NCI-H748 treated with DMSO at 0.1 percent for 48 hours (cell line): ENCODE measurements at regions not wholly inside any gene's neighbourhood (a gene's known extent, or its start where the extent isn't known, plus 50 kb on each side); places are given as distances from the start of the nearest gene placed in this dataset.

Source experiments
- DNase-seq: peaks from one replicate; lab custom pipeline; 2025; lab: John Stamatoyannopoulos, UW

DNA sequence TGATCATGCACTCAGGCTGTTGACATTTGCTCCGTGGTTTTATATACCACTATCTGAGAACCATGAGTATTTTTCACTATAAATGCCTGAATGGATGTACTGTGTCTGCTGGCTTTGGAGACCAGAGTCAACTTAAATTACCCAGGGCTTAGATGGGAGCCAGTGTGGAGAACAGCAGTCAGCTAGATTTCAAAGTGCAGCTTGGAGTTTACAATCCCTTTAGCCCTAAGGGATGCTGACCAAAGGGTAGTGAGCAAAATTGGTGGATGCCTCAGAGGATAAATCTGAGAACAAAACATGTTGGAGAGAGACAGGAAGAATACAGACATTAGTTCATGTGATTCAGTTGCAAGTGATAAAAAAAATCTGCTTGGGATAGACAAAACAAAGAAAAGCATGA lies 327.5 kb downstream of the C11orf87 start:
- DNase-seq: no peak

DNA sequence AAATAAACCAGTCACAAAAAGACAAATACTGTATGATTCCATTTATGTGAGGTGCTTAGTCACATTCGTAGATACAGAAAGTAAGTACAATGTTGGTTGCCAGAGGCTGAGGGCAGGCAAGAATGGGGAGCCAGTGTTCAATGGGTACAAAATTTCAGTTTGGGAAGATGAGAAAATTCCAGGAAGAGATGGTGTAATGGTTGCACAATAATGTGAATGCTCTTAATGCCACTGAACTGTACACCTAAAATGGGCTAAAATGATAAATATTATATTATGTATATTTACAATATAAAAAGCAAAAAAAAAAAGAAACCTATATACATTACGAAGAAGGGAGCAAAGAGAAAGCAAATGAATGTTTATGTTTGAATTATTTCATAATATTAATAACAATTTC lies 329.0 kb downstream of the C11orf87 start:
- no peak for DNase-seq

DNA sequence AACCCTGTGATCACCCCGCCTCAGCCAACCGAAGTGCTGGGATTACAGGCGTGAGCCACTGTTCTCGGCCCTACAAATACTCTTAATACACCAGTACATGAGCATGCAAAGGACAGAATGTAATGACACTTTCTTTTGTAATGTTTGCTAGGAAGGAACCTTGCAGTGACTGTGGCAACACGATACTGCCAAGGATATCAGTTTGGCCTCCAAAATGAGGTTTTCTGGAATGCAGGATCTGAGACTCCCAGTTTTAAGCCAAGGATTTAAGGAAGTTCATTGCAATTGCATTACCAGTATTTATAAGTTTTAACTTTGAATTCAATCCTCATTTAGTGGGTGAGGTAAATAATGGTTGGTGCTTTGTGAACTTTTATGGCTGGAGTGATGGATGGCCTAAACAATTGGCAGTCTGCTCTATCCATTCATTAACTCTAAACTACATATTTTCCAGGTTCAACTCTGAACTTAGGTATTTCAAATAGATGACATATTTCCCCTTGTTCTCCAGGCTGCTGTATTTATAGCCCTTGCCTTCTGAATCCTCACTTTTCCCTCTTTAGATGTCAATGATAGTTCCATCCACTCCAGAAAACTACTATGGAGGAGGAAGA lies 330.3 kb downstream of the C11orf87 start:
- no peak for DNase-seq

DNA sequence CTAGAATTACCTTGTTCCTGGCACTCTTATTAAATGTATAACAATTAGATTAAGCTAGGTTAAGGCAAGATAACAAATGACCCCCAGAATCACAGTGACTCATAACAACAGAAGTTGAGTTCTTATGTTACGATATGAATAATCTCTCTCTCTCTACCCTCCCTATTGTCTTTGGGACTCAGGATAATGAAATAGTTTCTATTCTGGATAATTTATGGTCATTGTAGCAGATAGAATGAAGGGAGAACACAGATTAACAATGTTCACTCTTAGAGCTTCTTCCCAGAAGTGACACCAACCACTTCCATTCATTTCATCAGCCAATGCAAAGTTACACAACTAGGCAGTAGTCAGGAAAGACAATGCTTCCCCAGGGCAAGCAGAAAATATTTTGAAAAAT lies 334.5 kb downstream of the C11orf87 start:
- no peak for DNase-seq

DNA sequence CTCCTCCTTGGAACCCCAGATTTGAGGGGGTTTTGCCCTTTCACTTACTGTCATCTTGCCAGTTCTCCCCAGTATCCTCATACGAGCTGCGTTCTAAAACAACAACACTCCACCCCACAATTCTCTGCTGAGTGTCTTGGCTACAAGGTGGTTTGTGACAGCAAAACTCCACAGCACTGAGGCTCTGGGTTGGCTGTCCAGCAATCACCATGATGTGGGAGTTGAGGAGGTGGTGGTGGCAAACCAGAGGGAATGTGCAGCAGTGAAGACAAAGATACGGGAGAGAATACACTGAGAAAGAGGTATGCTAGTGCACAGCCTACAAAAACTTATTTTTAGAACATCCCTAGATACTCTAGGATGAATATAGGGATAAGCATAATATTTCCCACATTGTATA lies 335.0 kb downstream of the C11orf87 start:
- no peak for DNase-seq

DNA sequence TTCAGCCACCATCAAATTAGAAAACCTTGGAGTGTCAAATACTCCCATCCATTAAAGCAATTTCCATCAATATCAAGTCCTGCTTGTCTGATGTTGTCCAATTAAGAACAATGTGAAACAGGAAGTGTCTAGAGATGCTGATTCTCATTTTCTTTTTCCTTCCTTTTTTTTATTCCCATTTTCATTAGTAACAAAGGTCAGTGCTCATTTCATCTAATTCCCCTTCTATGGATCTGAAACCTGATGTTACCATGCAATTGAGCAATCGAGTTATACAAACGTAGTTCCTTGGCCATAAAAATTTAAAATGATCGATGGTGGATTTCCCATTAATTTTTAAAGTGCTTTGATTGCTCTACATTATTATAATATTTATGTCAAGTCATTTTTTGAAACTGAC lies 330.6 kb upstream of the ZC3H12C start:
- DNase-seq: no peak

DNA sequence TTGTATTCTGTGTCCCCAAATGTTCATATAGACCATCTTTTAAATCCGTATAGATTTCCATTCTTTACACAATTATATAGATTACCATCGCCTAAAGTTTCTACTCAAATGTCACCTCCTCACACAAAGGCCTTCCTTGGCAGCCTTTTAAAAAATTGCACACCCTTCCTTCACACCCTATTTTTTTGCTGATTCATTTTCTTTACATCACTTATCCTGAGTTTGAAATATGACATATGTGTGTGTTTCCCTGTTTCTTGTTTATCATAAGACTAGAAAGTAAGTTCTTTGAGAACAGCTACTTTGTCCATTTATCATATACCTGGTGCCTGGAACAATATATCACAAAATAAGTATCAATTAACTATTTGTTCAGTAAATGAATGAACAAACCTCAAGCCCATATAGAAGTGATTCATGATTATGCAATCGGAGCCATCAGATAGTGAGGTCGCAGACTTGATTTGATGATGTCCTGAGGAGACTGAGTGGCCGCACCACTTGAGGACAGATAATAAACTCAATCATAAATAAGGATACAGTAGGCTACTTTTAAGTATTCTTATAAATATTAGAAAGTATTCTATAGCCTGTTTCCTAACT lies 327.4 kb upstream of the ZC3H12C start:
- no peak for DNase-seq

DNA sequence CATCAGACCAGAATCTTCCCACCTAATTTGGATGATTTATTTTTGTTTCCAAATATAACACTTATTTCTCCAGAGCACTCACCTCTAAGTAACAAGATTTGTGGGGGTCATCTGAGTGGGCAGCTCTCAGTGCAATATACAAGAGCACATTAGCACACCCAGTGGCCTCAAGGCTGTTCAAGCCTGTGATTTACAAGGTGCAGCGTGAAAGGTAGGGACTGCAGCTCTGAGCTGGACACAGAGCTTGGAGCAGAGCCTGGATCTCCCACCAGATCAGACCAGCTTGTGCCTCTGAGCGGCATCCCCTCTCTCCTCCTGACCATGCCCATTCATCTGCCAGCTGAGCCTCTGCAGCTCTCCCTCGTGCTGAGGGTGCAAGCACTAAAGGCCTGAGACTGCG lies 323.3 kb upstream of the ZC3H12C start:
- no peak for DNase-seq

DNA sequence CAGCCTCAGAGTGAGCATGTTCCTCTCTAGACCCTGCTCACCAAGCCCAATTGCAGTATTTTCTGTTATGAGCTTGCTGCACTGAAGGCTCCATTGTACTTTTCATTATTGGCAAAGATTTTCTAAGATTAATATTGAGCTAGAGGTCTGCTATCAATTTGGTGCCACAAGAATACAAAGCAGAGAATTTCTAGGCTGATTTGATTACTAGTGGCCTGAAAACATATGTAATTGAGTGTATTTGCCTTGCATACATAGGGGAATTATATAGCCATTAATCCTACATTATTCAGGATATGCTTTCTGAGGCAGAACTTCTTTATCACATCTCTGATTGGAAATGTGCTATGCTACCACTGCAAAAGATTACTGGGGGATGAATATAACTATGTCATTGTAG lies 322.9 kb upstream of the ZC3H12C start:
- DNase-seq: no peak

DNA sequence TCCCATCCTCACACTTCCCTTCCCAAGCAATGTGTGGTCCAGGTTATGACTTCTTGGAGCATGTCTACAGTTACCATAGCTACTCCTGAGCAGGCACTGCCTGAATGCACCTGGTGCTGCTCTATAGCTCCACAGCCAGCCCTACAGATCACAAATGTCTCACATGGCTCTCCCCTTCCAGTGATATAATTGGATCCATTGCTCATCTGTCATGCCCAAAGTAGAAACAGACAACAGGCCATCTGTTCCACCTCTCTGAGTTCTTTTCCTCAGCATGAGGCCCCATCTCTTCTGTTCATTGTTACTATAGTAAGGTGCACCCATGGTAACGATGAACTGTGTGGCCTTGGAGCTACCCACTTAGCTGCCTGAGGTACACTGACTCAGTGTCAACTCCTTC lies 320.3 kb upstream of the ZC3H12C start:
- peak; percentile 69 for DNase-seq

DNA sequence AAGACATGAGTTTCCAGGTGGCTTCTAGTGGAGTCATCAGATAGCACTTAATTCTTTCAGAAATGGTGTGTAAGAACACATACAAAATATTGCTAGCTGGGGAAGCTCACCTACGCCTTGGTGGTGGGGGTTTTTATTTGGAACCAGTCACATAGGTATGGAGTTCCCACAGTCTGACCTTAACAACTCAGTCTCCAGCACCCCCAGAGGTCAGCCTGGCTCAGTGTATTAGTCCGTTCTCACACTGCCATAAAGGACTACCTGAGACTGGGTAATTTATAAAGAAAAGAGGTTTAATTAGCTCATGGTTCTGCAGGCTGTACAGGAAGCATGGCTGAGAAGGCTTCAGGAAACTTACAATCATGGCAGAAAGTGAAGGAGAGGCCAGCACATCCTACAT lies 317.5 kb upstream of the ZC3H12C start:
- no peak for DNase-seq

DNA sequence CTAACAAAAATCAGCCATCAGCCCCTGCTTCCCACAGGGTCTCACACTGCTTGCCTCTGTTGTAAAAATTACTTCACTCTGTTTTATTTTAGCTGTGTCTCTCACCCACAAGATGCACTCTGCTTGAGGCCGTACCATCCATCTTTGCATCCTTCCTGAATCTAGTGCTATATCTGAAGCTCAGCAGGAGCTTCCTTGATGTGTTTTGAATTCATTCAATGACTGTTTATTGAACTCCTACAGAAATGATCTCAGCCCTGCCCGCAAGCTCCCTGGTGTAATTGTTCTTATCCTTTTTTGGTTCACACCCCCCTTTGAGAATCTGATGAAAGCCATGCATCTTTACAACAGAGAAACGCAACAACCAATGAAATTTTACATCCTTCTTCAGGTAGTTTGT lies 310.2 kb upstream of the ZC3H12C start:
- DNase-seq: no peak

DNA sequence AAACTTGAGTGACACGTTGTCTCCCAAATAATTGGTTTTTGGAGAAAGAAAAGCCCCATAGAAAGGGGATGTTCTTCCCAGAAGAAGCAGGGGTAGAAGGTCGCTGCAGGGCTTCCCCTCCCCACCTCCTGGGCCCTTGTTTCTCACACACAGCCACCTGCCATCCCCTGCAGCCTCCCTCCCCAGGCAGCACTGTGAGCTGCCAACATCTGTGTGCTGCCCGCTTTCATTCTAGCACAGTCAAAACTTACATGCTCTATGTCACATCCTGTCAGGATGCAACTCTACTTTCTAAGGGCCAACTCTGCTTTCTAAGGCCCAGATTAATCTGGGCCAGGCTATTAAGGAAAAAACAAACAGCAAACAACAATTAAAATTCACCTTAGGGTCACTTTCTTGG lies 309.4 kb upstream of the ZC3H12C start:
- DNase-seq: peak; percentile 49

DNA sequence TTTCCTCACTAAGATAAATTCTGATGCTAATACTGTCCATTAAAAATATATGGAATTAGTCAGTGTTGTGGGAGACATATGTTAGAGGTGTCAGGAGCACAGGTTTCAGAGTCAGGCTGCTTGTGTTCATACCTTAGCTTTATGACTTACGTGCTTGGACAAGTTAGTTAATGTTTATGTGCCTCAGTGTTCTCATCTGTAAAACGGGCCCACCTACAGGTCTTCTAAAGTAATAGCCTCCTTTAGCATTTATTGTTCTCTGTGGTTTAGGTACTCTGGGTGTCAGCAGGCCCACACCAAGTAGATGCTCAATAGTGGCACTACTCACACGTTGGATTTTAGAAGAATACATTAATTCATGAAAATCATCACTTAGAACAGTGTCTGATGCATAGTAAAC lies 308.7 kb upstream of the ZC3H12C start:
- no peak for DNase-seq

DNA sequence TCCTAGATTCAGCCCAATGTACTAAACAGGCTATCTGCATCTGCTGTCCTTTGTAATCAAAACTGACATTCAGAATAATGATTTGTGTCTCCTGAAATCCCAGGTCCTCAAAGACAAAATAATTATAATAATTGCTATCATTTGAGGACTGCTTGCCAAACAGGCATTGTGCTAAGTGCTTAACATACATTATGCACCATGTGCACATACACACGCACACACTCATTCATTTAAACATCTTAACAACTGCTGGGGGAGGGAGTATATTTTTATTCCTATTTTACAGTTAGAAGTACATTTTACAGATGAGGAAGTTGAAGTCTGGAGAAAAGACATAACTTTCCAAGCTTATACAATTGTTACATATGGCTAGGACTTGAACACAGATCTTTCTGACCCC lies 308.0 kb upstream of the ZC3H12C start:
- peak; percentile 71 for DNase-seq

DNA sequence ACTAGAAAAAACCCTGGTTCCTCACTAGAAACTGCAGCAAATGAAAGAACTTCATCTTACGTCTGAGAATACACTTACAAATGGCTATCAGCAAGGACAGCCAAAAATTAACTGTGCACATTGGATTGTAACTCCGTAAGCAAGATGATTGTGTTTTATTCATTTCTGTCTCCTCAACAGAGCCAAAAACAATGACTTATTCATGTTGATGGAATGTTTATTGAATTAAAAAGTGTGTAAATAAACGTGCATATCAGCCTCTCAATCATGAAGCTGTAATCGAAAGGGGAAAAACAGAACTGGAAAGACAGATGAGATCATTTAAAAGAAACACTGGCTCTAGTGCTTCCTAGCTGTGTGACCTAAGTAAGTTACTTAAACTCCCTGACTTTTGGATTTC lies 307.5 kb upstream of the ZC3H12C start:
- no peak for DNase-seq

DNA sequence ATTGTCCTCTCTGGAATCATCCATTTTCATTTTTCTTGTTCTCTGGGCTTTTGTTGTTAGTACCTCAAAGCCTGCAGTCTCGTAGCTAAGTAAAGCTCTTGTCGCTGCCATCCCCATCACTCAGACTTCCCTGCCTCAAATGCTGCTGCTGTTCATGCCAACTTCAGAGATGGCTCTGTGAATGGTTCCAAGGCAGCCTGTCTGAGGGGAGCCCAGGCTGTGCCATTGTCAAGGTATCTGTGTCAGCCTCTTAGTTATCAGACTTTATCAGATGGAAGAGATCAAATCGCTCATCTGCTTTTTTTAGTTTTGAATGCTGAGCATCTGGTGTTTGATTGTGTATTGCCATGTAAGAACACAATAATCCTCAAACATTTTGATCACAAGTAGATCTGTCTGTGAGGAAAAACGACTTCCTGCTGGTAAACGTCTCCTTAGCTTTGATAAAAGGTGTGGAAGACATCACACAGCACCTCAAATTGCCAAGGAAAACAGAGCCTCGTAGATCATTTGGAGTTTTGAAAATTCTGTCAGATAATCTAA lies 304.2 kb upstream of the ZC3H12C start:
- no peak for DNase-seq

DNA sequence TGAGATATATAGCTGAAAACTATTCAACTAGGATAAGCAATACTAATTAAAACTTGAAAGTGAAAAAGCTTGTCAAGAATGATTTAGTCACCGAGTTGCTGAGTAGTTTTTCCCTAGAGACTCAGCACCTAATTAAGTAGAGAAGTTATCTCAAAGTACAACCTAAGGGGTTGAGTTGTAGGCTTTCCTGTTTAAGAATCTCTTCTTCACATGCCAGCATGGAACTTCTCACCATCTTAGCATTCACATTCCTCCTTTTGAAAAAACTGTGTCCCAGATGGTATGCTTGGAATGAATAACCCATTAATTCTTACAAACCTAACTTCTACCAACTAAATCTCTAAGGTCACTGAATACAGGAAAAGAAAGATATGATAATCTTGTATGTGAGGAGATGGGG lies 303.3 kb upstream of the ZC3H12C start:
- DNase-seq: no peak

DNA sequence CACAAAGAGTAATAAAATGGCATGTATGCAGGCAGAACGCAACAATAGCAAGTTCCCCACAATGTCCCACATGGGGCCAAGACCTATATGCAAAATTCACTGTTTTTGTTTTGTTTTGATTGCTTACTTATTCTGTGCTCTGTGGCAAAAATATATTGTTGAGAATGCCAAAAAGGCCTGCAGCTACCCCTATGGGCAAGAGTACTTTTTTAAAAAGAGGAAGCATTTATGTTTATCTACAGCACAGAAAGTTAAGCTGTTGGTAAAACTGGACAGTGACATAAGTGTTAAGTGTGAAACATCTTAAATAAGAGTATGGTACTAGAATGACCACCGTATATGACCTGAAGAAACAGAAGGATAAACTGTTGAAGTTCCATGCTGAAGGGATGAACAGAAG lies 301.9 kb upstream of the ZC3H12C start:
- DNase-seq: no peak

DNA sequence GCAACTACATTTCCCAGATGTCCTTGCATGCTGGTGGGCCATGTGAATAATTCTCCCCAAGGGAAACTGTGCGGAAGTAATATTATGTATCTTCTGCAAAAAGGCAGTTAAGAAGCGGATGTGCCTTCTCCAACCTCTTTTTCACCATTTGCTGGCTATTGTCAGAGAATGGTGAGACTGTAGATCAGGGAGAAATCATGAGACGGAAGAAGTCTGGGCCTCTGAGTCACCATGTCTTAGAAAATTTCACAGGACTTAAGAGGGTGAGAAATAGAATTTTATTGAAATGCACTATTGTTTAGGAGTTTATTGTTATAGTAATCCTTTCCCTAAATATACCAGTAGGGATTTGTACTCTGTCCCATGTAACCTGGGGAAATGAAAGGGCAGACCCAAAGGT lies 298.7 kb upstream of the ZC3H12C start:
- DNase-seq: no peak

DNA sequence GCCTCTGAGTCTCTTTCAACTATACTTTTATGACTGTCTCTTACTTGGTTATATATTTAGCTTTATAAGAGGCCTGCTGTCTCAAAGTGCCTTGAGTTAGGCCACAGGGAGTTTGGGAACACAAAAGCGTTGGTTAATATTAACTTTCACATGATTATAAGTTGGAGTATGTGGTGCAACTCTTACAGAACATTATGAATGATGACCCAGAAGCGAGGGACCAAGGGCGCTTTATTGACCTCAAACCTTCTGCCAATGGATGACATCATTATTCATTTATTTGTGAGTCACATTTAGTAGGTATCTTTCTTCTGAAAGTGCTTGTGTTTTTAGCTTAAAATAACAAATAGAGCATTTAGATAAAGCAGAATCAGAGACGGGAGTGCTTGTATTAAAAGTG lies 298.0 kb upstream of the ZC3H12C start:
- no peak for DNase-seq

DNA sequence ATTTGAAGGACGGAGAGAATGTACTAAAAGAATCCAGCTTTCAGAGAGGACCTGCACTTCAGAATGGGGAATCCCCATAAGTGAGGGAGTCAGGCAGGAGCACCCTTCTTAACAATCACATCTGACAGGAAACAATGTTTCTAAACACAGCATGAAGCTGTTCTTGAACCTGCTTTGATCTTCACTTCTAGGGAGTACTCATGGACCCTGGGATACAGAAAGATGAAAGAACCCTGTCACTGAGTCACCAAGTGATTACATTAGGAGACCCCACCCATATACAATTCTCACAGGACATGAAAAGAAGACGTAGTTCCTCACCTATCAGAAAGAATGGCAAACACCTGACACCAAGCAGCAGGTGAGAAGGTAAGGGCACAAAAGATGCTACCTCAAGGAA lies 296.9 kb upstream of the ZC3H12C start:
- DNase-seq: no peak

DNA sequence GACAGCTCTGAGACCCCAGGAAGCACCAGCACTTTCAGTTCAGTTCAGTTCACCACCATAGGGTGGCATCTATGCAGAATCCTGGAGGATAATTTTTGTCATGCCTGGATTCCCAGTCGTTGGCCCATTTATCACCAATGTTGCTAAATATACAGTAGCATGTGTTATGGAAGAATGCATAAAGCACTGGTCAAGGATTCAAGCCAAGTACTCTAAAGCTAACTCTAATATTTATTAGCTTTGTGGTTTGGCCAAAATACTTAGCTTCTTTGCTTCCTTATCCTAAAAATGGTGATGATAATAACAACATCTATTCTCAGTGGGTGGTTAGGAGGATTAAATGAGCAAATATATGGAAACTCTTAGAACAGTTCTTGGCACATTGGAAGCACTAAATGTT lies 294.7 kb upstream of the ZC3H12C start:
- no peak for DNase-seq

DNA sequence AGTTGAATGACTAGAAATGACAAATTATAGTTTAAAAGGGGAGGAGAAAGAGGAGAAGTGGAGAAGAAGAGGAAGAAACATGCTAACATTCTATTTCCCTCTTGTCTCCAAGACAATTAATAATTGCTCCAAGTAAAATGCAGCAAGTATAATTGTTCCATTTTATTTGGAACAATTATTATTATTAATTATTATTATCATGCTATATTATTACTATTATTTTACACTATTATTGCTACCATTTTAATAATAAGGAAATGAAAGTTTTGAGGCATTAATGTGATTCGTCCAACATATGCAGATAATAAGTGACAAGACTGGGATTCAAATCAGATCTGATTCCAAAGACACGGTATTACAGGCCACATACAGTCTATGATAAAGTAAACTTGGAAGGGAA lies 293.6 kb upstream of the ZC3H12C start:
- DNase-seq: no peak
